ENCODE measurements at regions not wholly inside any gene's neighbourhood (a gene's known extent, or its start where the extent isn't known, plus 50 kb on each side); places are given as distances from the start of the nearest gene placed in this dataset.

- DNase-seq: no peak
These were observed 82.9 kb downstream of the ELOVL4 start for GRCh38 chr6:79864421-79864820.

GRCh38 chr6:79864001-79864400 is 83.4 kb downstream of the ELOVL4 start:
- DNase-seq: no peak

- no peak for DNase-seq
These were observed 83.8 kb downstream of the ELOVL4 start for GRCh38 chr6:79863566-79863965.

- no peak for DNase-seq
These were observed 84.6 kb downstream of the ELOVL4 start for GRCh38 chr6:79862711-79863110.

DNA sequence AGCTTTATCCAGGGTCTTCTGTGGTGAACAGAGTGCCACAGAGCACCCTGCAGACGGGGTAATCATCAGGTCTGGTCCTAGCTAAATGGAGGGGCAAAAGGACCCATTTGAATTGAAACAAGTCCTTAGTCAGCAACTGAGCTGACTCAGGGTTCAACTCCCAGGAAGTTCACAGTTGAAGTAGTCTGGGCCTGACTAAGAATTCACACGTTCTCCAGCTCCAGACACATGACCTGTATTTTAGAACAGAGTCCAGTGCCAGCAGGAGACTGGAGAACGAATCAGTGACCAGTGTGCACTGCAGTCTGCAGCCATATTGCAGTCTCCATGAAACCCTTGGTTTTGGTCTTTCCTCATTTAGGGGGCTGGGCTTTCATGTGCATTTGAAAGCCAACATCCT is 85.2 kb downstream of the ELOVL4 start:
- no peak for DNase-seq

- no peak for DNase-seq
These were observed 86.3 kb downstream of the ELOVL4 start for GRCh38 chr6:79861023-79861422.

DNA sequence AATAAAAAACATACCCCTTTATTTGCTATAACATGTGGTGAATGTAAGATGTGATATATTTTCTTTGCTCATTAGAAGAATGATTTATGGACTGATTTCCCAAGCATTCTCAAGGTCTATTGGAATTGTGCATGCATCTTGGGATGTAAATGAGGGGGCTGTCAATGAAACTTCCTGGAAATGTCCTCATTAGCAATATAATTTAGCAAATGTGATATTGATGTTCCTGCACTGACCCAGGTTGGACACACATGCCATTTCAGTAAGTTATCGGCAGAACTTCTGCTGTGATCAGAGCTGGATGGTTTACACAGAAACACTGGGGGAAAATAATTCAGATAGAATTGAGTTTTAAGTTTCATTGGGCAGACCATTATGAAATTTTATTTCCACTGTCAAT is 99.9 kb downstream of the ELOVL4 start:
- DNase-seq: no peak

DNA sequence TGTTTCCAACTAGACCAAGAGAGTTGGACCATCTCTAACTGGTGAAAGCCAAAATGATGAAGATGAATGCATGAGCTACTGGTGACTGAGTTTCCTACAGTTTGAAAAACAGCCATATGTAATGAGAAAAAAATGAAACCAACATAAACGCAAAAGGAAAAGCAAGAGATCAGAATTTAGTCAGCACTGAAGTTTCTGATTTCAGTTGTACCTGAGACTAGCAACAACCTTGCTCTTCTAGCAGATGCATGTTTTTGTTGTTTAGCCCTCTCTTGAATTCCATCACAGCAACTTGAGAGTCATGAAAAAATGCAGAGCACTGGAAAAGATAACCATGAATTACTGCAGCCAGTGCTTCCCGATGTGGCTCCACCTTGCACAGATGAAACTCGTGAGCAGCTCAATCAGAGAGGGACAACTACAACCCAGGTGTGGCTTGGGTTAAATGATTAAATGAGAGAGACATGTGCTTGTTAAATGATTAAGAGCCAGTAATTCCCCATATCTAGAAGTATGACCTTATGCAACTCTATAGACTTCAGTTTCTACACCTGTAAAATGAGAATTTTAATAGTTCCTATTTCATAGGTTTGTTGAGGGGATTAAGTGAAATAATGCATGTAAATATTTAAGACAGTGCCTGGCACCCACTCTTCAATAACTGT is 104.8 kb downstream of the ELOVL4 start:
- DNase-seq: no peak

DNA sequence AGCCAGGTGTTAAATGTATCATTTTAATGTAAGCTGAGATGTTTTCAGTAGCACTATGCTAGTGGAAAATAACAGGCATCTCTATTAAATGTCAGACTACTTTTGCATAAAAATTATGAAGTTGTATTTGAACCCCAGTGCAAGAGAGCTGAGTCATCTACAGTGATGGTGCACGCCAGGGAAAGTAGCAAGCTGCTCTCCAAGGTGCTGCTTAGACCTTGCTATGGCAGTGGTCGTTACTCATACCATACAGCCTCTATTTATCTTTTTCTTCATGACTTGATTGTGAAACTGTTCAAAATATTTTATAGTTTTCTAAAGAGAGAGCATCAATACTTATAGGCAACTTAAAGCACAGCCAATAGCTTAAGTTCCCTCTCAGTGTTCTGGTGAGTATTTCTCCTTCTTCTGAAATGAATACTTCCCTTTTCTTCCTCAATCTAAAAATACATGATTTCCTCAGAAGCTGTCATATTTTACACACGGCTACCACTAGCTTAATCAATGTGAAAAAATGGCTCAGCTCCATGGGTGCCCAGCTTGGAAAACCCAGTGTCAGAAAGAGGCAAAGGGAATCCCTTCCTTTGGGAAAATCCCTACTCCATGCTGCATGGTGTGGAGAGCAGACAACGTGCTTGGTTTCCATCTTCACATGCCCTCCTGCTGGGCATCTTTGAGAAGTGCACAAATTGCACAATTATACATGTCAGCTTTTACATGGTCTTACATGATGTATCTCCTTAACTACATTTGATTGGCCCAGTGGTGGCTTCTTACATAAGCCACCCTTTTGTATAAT is 105.6 kb downstream of the ELOVL4 start:
- no peak for DNase-seq

- no peak for DNase-seq
These were observed 108.5 kb downstream of the ELOVL4 start for GRCh38 chr6:79838851-79839250.

GRCh38 chr6:79833964-79834284 is 113.4 kb downstream of the ELOVL4 start:
- no peak for DNase-seq

DNA sequence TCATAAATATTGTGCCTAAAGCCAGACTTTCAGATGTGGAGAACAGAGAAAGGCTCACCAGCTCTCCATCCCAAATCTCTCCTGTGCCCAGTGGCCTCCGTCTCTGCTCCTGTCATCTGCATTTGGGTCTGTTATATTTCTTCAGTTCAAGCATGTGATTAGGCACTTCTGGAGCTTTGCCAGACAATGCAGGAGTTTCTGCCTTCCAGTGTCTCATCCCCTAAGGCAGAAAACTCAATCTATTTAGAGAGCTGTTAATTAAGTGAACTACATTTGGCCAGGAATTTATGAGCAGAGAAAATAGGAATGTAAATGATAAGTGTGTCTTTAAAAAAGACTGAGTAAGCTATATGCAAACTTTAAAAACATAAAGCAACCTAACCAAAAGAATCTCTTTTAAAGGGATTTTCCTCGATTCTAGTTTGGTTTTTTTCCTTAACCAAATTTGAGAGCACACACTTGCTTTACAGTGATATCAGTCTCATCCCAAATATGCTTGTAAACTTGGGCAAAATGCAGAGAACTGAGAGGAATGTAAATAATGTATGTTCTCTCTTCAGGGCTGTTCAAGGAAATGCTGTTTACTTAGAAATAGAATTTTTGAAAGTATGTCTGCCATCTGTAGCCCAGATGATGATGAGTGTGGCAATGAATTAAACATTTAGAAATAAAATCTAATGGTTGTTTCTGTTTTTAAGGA is 113.9 kb downstream of the ELOVL4 start:
- DNase-seq: no peak

DNA sequence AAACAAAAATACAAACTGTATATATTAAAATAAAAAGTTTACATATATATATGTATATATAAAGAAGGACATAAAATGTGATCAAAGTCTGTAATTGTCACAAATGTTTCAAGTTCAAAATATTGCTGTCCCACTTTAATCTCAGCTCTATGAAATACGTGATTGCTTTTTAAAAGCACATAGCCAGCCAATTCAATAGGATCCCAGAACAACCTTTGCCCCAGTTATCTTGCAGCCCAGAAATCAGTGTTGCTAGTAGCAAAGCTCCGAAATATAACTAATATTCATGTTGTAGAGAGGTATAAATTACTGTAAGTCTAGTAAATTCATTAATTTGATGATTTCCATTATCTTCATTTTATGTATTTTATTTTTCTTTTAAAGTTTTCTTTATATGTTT is 114.6 kb downstream of the ELOVL4 start:
- DNase-seq: no peak

DNA sequence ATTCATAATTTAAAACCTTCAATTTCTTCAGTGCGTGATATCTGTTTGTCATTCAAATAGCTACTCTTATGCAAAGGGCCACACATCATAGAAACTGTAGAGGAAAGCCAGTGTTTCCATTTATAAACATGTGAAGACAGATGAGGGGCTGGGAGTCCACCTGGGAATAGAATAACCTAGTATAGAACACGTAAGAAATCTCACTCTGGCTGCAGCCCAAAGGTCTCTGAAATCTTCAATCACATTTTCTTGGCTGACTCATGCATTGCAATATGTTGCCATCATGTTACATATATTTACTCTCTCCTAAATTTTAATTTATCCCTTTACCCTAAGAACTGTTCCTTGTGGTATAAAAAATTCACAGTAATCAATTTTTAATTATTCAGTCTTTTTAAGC is 123.2 kb downstream of the ELOVL4 start:
- DNase-seq: no peak

DNA sequence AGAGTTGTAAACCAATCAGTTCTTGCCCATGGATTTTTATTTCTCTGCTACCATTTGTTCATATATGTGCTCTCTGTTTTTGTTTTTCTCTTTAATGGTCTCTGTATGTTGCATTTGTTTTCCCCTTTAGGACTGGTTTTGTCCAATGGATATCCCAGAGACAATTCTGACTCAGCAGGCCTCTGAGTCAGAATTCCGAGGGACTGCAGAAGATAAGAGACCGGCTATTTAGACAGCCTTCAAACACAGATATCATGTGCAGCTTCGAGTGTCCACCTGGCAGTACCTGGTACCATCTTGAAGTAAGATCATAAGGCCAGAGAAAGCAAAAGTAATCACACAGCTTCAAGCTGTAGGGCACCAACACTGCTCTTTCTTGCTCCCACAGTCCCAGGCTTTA is 125.5 kb downstream of the ELOVL4 start:
- DNase-seq: no peak

DNA sequence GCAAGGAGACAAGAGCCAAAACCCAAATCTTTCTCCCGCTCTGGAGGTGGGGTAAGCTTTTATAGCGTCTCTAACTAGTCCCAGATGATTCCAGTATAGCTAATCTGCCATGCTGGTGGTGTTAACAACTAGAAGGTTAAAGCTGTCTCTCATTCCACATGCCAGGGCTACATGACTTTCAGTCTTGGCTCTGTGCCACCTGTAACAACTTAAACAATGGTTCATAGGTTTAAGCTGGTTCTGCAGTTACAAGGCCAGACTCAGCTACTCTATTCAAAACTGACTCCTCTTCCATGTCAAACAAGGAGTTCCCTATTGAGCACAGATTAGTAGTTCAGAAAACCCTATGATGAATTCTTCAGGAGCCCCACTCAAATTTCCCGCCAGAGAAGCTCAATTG is 128.9 kb downstream of the ELOVL4 start:
- no peak for DNase-seq

DNA sequence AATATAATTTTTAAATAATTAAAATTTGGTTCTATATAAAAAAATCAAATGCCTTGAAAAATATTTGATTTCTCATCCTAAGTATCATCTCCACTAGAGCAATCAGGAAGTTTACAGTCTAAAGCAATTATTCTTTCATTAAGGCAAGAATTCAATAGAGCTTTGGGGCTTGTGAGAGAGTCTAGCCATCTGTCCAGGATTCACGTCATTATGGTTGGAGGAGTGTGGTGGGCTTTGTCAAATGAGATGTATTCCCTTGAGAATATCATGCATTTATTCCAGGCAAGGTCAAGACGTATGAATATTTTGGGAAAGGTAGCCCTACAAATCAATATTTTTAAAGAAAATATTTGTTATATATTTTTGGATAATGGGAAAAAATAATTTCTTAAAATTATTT is 132.4 kb downstream of the ELOVL4 start:
- no peak for DNase-seq

DNA sequence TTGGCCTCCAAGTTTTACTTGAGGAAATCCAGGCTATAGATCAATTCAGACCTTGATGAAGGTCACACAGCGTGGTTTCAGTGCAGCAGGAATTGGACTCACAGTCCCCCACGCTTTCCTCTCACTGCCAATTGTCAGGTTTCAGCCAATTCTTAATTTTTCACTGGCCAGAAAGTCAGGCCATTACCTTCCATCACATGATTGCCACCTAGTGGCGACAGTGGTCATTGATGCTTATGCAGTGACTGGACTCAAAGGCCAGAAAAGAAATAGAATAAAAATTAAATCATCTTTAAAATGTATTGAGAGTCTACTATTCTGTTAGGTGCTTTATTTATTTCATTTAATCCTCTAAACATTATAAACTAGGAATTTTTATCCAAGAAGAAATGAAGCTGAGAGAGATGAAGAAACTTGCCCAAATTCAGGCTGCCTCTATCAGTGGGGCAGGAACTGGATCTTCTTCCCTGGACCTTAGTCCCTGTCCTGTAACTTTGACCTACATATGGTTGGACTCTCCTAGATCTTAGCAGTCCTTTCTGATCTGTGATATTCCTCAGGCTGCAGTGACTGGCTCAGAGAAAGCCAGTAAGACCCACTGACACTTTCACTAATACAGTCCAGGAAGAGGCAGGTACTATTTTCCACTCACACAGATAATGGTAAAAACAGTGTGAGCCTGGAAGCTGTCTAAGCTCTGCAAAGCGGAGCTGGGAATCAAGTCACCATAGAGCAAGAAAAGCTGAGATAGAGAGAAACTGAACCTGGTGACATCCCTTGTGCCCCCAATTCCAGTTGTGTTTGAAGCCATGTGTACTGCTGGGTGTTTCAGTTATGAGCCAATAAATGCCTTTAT is 133.3 kb downstream of the ELOVL4 start:
- peak; percentile 64 for DNase-seq

DNA sequence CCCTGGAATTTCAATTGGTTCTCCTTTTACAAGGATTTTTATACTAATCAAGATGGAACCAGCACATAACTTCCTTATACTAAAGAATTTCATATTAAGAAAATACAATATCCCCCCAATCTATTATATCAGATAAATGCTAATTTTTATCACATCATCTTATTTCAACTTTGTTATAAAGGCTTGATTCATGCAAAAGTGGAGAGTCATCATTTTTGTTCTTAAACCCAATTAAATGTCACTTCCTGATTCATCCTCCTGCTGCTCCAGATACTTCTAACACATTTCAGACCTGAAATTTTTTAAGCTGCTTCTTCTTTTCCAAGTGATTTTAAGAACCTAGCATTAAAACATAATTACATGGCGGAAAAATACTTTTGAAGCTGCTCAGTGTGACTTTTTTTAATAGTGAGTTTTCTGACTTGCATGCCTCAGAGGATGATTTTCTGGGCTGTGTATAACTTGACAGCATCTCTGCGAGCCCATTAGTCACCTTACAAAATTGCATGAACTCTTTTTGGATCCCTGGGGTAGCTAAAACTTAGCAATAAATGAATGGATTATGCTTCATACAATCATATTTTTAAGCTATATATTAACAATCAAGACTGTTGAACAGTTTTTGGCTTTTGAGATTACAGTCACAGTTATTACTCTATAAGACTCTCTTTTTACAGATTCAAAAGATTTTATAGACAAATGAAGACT is 134.1 kb downstream of the ELOVL4 start:
- DNase-seq: peak; percentile 2

GRCh38 chr6:79812195-79812594 is 135.2 kb downstream of the ELOVL4 start:
- DNase-seq: peak; percentile 6

- DNase-seq: peak; percentile 25
These were observed 136.5 kb downstream of the ELOVL4 start for GRCh38 chr6:79810871-79811270.

- peak; percentile 57 for DNase-seq
These were observed 137.1 kb downstream of the ELOVL4 start for GRCh38 chr6:79810185-79810705.

All from NCI-H510A treated with DMSO at 0.1 percent for 48 hours (cell line).